HG03342 (cell line): ENCODE measurements at regions not wholly inside any gene's neighbourhood (a gene's known extent, or its start where the extent isn't known, plus 50 kb on each side); places are given as distances from the start of the nearest gene placed in this dataset.
A peak's percentile ranks its signal among the peaks of the same experiment; 100 is the strongest.

Experiments used
- ATAC-seq: cut with Tn5 transposase; IDR thresholded peaks from one replicate; pipeline ENCODE4 v1.9.1; 2021; ENCODE audit warnings: mild to moderate bottlenecking, moderate library complexity; ENCODE audit not compliant: unreplicated experiment

DNA sequence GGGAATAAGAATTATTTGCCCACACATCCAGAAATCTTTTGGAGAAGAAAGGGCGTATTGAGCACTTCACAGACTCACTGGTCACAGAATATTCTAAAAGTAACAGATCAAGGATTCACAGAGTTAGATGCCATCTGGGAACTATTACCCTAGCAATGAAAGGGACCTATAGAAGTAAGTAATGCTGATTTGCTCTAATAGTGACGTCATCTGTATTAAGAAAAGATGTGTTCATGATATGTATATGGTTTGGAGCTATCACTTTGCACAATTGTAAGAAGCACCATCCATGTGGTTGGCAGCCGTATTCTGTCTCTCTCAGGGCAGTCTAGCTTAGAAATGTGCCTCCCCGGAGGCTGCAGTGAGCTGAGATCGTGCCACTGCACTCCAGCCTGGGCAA lies 52.8 kb upstream of the SV2C start:
- no peak for ATAC-seq

DNA sequence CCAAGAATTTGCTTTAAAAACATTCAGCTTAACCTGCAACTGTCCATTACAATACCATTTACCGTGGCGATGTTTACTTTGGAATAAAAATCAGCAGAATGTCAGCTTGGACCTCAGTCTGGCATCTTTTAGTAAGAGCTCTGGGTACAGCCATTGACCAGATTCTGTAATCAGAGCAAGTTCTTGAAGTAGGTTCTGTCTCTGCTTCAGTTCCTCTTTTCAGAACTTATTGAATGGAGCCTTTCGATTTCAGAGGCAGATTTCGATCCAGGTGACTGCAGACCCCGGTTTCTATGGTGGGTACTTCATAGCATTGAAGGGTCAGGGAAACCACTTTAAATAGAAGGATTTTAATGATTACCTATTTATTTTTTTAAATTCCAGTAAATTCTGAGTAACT lies 53.4 kb upstream of the SV2C start:
- ATAC-seq: no peak

DNA sequence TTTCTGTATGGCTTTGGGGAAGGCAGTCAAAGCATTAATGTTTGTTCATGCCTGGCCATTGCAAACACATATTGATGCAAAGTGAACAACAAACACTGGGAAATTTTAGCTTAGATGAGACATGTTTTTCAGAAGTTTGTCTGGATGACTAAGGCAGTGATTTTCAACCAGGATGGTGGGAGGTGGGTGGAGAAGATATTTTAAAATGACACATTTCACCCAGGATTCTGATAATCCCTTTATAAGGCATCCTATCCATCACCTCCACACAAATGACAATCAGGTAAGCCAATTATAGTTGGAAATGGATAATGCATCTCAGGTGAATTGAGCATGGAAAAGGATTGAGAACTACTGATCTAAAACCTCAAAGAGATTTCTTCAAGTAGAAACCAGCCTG lies 57.4 kb upstream of the SV2C start:
- no peak for ATAC-seq

DNA sequence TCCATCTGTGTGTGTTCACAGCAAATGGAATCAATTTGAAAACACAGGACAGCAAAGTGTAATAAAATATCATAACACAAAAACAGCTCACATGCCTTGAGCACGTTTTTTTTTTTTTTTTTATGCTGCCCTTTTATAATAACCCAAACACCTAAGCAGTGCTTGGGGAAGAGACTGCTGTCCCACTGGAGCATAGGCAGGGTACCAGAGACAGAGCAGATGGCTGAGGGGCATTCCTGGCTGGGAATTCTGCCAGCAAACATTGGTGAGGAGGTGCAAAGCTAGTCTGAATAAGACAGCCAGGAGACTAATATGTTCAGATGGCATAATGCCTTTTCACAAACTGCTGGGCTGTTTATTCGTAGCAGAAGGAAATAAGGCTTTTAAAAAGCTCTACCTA lies 58.1 kb upstream of the SV2C start:
- no peak for ATAC-seq

DNA sequence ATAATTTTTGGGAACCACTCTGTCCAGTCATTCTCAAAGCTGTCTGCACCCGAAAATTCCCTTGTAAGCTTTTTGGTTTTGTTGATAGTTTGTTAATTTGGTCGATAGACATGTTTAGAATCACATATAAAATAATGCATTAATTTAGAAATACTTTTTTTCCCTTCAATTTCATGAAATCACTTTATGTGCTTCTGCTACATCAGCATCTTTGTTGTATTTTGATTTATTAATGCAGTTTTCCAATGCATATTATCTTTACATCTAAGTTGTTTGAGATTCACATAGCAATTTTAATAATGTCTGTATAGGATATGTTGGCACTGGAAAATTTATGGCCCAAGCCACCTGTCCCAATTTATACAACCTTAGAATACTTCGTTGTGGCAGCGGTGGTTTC lies 60.6 kb upstream of the SV2C start:
- ATAC-seq: no peak

DNA sequence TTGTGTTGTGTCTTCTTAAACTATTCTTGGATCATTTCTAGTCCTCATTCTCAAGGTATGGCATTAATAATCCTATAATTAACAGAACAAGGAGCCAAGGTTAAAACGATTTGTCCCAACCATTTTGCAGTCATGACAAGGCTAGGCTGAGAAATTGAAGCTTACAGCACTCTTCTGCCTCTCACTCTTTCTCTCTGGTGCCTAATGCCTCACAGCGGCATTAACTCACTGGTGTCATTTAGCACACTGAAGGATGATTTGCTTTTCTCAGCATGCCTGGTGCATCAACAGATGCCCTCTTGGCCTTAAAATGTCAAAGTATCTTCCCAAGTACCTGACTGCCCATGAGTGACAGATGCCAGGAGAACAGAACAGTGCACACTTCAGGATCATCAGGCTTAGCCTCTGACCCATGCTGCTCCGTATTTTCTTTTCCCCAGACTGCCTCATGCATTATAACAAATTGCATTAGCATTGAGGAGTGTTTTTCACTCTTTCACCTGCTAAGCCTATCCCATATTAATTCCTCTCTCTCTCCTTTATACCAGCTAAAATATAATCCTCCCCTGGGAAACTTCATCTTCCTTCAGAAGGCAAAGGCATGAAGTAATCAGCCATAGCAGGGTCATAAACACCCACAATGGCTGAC lies 61.1 kb upstream of the SV2C start:
- no peak for ATAC-seq

DNA sequence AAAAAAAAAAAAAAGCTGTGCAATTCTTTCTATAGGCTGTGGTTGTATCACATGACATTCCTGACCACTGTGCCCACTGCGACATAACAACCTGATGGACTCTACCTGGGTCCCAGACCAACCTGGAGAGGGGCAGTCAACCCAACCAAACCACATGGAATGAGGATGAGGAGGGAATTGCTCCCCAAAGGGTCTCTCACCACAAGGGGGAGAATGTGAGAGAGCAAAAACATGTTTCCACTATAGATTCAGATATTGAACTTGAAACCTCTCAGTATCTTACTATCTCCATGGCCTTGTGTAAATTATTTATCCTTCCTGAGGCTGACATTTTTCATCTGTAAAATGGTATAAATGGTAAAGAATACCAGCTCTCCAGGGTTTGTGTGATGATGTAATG lies 66.9 kb upstream of the SV2C start:
- no peak for ATAC-seq

DNA sequence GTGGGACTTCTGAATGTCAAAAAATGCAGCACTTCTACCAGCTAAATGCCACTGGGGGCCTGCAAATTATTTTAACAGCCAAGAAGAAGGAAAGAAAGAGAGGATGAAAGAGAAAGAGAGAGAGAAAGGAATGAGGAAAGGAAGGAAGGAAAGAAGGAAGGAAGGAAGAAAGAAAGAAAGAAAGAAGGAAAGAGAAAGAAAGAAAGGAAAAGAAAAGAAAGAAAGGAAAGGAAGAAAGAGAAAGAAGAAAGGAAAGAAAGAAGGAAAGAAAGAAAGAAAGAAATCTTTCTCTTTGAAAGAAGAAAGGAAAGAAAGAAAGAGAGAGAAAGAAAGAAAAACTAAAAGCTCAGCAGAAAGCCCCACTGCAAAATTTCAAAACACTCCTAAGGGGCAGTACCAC lies 69.2 kb upstream of the SV2C start:
- no peak for ATAC-seq

DNA sequence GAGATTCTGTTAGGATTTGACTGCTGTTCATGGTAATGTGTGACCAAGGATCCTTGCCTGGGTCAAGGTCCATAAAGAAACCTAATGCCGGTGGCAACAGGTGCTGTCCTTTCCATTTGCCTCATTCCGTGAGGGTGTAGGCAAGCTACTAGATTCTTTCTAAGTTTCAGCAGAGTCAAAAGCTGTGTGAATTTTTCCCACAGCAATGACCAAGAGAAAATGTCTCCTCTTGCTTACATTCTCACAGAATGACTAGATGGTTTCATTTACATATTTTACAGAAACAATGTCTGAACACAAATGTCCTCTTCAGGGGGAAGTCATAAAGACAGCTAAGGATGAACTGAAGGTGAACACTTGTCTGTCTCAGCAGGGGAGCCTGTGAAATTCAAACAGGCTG lies 75.3 kb upstream of the SV2C start:
- no peak for ATAC-seq

DNA sequence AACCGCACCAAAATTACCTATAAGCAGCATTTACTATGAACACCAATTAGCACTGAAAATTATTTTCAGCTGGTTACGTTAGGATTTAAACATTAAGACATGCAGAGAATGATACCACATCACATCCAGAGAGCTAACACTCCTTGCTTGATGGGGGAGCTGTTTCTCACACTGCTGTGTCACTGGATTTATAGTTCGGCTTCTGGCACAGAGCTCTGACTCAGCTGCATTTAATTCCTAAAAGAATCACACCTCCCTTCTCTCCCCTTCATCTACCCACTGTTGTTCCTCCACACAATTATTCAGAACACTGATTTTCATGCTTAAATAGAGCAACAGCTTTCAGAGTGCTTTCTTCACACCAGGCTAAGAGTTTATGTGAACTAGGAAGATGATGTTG lies 82.6 kb upstream of the SV2C start:
- ATAC-seq: no peak

DNA sequence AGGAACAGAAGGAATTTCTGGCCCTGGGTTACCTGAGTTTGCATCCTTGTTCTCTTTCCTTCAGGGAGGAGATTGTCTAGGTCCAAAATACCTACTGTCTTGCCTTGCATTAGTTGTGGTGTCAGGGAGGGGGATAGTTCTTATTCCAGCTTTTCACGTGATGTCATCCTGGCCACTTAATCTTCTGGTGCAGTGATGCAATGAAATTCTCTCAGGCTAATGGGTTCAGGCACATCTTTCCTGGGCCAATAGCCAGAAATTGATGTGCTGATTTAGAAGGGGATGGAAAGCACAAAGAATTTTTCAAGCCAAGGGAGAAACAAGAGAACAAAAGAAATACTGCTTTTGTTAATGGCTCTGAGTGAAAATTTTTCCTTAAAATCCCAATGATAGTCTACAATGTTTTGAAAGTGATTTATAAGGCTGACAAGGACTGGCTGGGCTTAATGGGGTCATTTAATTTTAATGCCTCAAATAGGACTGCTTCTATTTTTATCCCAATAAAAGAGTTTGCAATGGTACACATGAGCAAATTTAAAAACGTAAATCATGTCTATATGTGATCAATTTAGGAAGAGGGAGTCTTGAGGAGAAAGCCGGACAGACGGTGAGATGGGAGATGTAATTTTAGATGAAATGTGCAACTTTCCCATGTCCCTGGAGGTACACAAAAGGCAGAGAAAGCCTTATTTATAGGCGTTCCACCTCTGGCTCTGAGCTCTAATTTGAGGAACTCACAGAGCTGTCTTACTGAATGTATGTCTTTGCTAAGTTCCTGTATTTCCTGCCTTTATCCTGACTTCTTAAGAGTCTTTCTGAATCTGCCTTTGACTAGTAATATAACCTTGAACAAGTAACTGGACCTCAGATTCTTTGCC lies 89.3 kb upstream of the SV2C start:
- ATAC-seq: no peak

DNA sequence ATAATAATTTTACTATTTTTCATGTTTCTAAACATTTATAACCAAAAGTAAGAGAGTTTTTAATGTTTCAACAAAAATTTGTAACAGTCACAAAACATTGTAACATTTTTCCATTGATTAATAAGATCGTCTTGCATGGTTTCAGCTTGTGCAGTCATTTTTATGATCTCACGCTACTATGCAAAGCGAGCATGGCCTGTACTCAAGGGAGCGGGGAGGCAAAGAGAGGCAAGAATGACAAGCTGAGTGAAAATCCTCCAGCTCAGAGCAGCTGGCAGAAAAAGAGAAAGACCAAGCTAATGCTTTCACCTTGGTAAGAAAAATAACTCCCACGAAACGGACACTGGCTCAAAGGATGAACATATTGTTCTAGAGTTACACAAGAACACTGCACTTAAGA lies 90.0 kb upstream of the SV2C start:
- no peak for ATAC-seq

DNA sequence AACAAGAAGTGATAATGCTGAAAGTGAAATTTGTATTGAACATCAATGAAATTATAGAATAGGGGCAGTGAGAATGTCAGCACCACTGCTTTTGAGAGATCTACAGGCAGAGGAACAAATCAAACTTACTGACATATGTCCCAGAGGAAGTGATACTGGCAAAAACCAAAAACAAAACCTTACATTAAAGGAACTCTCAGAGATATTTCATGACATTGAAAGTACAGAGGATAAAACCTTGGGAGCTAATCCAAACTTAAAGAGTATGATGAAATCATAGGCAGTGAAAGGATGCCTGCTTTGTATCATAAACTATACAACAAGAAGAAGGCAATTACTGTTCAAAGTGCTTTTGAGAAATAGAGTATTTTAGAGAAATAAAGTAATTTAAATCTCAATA lies 90.4 kb upstream of the SV2C start:
- ATAC-seq: peak; percentile 51

DNA sequence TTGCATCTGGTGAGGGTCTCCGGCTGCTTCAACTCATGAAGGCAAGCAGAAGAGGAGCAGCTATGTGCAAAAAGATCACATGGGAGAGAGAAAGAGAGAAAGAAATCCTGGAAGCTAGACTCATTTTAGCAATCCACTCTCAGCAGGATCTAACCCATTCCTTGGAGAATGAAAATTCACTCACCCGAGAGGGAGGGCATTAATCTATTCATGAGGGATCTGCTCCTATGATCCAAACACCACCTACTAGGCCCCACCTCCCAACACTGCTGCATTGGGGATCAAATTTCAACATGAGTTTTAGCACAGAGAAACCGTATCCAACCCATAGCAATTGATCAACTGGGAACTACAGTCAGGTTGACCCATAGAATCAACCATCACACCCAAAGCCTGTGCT lies 98.1 kb upstream of the SV2C start:
- ATAC-seq: no peak

DNA sequence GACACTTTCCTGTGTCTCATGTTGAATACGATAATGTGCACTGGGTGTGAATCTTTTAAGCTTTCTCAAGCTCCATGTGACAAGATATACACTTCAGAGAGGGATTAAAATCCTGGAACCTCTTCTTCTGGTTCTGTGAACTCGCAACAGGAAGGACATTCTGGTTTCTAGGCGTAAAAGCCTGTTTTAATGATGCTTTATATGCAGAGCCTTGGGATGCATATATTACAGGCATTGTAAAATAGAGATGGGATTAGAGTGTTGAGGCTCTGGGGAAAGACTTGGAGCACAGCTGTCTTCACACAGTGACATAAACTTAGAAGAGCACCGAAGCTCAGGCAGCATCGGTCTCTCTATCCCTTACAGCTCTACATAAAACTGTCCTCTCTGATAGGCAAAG lies 107.7 kb upstream of the SV2C start:
- ATAC-seq: no peak

DNA sequence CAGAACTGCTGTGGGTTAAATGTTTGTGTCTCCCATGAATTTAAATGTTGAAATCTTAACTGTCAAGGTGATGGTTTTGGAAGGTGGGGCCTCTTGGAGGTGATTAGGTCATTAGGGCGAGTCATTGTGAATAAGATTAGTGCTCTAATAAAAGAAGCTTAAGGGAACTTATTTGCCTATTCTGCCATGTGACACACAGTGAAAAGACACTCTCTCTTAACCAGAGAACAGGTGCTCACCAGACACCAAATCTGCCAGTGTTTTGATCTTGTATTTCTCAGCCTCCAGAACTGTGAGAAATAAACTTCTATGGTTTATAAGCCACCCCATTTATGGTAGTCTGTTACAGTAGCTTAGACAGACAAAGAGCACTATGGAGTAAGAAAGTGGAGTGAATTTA lies 117.9 kb upstream of the SV2C start:
- no peak for ATAC-seq

DNA sequence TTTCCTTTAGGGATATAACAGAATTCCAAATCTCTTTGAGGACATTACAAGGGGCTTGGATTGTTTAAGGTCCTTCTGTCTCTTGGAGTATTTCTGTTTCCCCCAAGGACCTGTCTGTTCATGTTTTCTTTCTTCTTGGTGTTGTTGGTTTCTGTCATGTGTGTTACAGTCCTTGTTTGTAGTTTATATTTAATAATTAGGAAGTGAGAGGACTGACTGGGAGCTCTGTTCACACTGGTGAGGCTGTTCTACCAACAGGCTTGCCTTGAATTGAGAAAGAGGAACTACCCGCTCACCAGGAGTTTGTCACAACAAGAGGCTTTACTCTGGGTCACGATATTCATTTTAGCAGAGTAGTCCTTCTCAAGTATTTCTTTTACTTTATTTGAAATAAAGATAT lies 119.2 kb upstream of the SV2C start:
- no peak for ATAC-seq

DNA sequence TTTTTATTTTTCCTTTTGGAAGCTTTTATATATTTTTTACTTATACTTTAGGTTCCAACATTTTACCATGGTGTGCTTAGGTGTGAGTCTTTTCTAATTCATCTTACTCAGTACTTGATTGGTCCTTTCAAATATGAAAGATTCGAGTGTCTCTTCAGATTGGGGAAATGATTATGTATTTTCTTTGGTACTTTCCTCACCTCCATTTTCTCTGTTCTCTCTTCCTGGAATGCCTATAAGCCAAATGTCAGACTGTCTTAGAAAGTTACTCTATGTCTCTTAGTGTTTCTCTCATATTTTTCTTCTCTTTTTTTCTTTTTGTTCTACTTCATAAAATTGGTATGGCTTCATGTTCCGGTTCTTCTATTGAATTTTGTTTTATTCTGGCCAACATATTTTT lies 119.6 kb upstream of the SV2C start:
- ATAC-seq: no peak

DNA sequence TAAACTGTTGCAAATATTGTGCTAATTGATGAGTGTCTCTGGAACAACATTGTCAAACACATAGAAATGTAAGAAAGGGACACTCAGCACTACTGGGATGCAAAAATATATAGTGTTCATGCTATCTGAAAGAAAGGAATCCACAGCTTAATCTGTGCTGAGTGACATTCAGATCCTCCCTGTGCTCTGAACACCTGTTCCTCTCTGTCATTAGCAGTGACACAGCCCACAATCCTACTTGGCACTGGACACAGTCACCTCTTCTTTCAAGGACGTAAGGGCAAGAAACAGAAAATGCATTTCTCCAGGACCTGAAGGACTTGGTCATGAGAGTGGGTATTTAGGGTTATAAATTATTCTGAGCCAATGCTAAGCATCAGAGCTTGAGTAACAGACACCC lies 121.4 kb upstream of the SV2C start:
- ATAC-seq: no peak

DNA sequence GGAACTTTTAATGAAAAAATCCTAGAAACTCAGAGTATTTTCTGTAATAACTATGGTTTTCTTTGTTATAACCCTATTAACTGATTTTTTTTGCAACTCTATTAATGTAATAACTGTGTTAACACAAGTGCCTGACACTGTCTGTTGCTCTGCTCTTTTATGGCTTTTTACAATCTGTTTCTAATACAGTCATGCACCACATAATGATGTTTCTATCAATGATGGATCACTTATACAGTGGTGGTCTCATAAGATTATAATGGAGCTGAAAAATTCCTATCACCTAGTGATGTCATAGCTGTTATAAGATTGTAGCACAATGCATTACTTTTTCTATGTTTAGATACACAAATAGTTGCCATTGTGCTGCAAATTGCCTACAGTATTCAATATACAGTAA lies 123.1 kb upstream of the SV2C start:
- ATAC-seq: no peak

DNA sequence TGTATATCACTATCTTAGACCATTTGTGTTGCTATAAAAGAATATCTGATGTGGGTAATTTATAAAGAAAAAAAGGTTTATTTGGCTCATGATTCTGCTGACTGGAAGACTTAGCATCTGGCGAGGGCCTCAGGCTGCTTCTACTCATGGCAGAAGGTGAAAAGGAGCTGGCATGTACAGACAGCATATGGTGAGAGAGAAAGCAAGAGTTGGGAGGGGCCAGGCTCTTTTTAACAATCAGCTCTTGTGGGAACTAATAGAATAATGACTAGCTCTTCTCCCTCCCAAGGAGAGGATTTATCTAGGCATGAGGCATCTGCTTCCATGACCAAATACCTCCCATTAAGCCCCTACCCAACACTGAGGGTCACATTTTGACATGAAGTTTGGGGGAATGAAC lies 130.2 kb upstream of the SV2C start:
- no peak for ATAC-seq

DNA sequence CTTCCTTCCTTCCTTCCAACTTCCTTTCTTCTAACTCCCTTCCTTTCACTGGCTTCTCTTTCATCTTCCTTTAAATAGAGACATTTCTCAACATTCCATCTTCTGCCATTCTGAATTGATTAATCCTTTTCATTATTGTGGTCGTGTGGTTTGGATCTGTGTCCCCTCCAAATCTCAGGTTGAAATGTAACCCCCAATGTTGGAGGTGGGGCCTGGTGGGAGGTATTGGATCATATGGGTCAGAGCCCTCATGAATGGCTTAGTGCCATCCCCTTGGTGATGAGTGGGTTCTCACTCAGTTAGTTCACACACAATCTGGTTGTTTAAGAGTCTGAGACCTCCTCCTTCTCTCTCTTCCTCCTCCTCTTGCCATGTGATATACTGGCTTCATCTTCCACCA lies 130.9 kb upstream of the SV2C start:
- no peak for ATAC-seq

DNA sequence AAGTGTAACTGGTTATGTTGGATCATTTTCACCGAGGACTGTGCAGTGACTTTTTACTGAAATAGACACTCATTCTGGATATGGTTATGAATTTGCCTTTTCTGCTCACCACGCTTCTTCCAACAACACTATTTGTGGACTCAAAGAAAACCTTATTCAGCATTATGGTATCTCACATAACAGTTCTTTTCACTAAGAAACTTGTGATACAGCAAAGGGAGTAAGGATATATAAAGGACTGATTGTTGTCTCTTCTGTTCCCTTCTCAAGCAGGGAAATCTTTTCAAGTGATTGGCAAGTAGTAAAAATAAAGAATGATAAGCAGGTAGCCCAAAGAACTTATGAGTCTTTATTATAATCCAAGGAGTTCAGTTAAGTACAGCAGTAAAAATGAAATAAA lies 131.5 kb upstream of the SV2C start:
- no peak for ATAC-seq
